AG09319 (cell line): ENCODE measurements at regions not wholly inside any gene's neighbourhood (a gene's known extent, or its start where the extent isn't known, plus 50 kb on each side); places are given as distances from the start of the nearest gene placed in this dataset.
A peak's percentile ranks its signal among the peaks of the same experiment; 100 is the strongest.

Source experiments
- DNase-seq: peaks from one replicate; pipeline ENCODE4 v3.0.0-alpha.2; 2010; ENCODE audit warnings: low read depth; ENCODE audit errors: extremely low read depth
- CTCF ChIP-seq: IDR thresholded peaks from 2 replicates; pipeline ENCODE4 v1.5.1; 2011; ENCODE audit warnings: low read depth, mild to moderate bottlenecking, inconsistent platforms, low read length, moderate library complexity

GRCh38 chr5:124467745-124468144, 278.7 kb downstream of the ZNF608 start:
- TF ChIP-seq CTCF: no peak
- DNase-seq: no peak

DNA sequence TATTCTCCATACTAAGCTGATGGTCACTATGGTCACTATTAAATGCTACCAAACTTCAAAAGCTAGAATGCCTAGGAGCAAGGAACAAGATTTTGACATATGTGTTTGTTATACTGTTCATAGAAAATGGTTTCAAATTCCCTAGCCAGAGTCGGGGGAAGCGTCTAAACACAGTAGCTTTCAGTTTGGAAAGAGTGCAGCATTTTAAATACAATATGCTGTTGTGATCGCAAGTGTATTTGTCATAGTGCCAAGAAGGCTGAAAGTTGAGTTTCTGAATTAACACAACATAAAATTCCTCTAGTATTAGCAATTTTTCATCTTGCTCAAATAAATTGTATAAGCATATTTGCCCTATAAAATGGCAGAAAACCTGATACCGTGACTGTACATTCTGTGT, 280.4 kb downstream of the ZNF608 start:
- DNase-seq: no peak
- no peak for TF ChIP-seq CTCF

DNA sequence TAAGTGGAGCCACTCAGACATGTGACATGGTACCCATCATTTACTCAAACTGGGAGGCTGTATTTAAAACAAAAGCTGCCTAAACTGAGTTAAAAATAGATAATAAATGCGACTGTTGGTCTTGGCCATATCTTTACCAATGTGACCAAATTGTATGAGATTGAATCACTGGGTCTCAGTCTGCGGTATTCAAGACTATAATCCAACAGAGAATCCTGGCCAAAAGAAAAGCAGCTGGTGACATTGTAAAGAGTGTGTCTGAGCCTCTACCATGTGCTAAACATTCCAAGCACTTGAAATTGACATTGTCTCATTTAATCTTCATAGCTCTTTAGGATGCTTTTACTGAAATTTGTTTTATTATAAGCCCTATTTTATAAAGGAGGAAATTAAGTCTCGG, 282.6 kb downstream of the ZNF608 start:
- DNase-seq: no peak
- no peak for TF ChIP-seq CTCF

DNA sequence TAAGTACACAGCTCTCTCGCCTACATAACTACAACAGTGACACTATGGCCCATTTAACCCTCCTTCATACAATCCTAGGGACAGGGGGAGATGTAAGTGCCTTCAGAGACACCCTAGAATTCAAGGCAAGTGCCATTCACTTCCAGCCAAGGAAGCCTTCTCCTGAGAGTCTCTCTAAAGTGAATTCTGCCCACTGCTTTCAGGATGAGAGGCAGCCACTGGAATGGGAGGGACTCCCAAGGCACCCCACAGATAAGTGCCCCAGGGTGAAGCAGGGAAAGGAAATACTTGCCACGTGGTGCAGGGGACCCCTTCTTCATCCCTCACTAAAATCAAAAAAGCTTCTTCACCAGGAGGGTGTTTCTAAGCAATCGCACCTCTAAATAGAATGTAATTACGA, 283.7 kb downstream of the ZNF608 start:
- no peak for DNase-seq
- no peak for TF ChIP-seq CTCF

DNA sequence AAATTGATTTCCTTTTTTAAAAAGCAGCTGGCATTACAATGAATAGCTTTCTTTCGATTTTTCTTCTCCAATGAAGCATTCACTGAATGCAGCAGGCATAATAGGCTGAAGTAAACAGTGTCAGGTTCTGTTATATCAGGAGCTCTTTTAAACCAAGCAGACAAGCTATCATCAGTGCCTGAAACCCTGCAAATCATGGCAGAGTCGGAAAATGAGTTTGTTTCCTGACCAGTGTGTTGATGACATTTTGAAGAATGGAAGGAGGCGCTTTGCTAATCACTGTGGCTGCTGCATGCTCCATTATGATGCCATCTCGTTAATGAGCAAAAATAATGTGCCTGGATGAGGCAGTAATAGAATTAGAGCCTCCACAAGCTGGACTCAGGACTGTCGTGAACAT, 284.5 kb downstream of the ZNF608 start:
- TF ChIP-seq CTCF: no peak
- no peak for DNase-seq

DNA sequence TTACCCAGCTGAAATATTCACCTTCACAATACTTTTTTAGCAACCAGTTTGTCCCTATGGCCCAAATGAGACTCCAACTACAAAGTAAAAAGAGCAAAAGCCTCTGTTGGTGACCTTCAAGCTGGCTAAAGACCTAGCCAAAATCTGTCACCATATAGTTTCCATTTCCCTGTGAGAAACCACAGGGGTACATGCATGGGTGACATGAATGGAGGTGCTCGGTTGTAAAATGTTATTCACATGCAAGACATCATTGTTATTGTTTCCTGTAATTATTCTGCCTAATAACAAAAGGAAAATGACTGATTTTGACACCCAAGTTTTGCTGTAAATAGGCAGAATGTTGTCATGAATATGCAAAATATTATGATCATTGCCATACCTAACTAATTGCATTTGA, 285.3 kb downstream of the ZNF608 start:
- TF ChIP-seq CTCF: no peak
- DNase-seq: no peak

DNA sequence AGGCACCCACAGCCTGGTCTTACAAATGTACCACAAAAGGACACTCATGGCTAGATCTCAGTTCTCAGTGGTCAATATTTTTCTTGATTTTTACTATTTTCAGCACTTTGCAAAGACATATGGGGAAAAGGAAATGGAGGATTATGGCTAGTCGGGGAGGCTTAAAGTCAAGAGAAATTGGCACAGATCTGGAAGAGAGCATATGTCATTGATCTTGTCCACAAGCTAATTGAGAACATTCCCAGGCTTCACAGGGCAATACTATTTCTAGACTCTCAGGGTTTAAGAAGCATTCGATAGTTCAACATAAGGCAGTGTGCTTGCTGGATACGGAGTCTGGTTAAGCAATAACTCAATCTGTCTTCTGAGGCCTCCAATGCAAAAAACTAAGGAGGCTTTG, 285.8 kb downstream of the ZNF608 start:
- TF ChIP-seq CTCF: no peak
- DNase-seq: peak; percentile 38
